Motor neuron (in vitro differentiated cells): ENCODE measurements at regions not wholly inside any gene's neighbourhood (a gene's known extent, or its start where the extent isn't known, plus 50 kb on each side); places are given as distances from the start of the nearest gene placed in this dataset.

ENCODE experiments used
- ATAC-seq, 8 experiments: fragments of 200-7000 bp; cut with Tn5 transposase; replicated peaks in 6 of 8; 2 replicates each; pipeline ENCODE4 v1.8.0; 2021; ENCODE audit warnings: mild to moderate bottlenecking in 8 of 8, moderate library complexity in 8 of 8
- H3K27ac ChIP-seq, 2 donors: fragments of 250-450 bp; sonication (Bioruptor Pico); 2 replicates each; pipeline ENCODE4 v1.9.0; 2021; ENCODE audit warnings: antibody characterized with exemption in 2 of 2, mild to moderate bottlenecking in 2 of 2, moderate library complexity in 1 of 2
- H3K4me1 ChIP-seq, 2 donors: fragments of 250-450 bp; sonication (Bioruptor Pico); replicated peaks in 1 of 2; 2 replicates each; pipeline ENCODE4 v1.6.1; 2021; ENCODE audit warnings: antibody characterized with exemption in 2 of 2, mild to moderate bottlenecking in 2 of 2, moderate library complexity in 1 of 2
- H3K4me3 ChIP-seq, 5 donors: fragments of 250-450 bp; sonication (Bioruptor Pico); 2 replicates each; pipeline ENCODE4 v1.9.0; 2021; ENCODE audit warnings: antibody characterized with exemption in 5 of 5, mild to moderate bottlenecking in 5 of 5, moderate library complexity in 4 of 5
- WGBS, 10 experiments: fragments of 450-650 bp; shearing (Covaris generic); methylation state at CpG; one replicate each; pipeline ENCODE4 v1.0.0; 2022; 5-methylcytosine and 5-hydroxymethylcytosine counted together
- in situ Hi-C, 9 experiments: fragments of 400-800 bp; cut with MboI; loops; one replicate each; pipeline ENCODE4 v1.15.0; 2021; ENCODE audit warnings: low sequenced_read_pairs in 9 of 9, low pct_unique_long_range_greater_than_20kb in 2 of 9; ENCODE audit not compliant: unreplicated experiment in 9 of 9

DNA sequence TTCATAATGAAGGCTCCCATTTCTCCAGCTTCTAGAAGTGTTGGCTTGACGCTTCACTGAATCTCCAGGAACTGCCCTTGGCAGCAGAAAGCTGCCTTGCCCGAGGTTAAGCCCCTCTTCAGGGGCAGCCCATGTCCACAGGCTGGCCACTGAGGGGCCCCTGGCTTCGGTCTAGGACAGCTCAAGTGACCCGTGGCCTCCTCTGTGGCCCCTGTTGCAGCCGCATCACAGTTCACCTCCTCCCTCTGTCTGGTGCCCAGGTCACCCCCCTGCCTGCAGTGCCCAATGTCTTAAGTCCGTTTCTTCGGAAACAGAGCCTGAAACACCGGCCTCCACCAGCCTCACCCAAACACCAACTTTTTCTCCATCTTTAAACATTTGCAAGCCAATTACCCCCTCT, 279.2 kb upstream of the MKI67 start:
- H3K4me1 ChIP-seq = no peaks in the 10 kb centered on the region
- in situ Hi-C loops = no loop called here
- H3K27ac ChIP-seq = no peak overlapping the region
- ATAC-seq = no peak
- 29 to 100% (median 63%) methylated on average over 1 to 7 of the region's 8 CpGs; no CpG with 5 or more reads in 4 of the 10 experiments for WGBS, 10 experiments
- H3K4me3 ChIP-seq = no peak overlapping the region

DNA sequence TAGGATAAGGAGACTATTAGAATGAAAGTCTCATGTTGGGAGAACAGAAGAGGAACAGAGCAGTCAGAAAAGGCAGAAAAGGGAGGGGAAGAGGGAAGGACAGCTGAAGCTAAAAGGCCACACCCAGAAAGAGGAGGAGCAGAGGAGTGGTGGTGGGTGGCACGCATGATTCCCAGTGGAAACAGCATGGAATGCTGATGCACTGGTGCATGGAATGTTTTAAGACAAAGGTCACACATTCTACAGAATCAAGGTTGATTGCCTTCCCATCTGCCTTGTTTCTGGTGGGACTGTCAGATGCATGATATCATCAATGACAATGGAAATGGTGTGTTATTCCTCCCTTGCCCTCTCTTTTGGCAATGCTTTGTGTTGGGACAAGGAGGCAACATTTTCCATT, 285.4 kb upstream of the MKI67 start:
- Histone ChIP-seq H3K4me1 (no peaks in the 10 kb centered on the region), H3K4me3 (no peak overlapping the region), H3K27ac (no peak overlapping the region)
- 0 to 100% (median 46%) methylated on average over 1 of the region's 1 CpG; no CpG with 5 or more reads in 6 of the 10 experiments for WGBS, 10 experiments
- no peak for ATAC-seq
- in situ Hi-C loops = no loop called here

DNA sequence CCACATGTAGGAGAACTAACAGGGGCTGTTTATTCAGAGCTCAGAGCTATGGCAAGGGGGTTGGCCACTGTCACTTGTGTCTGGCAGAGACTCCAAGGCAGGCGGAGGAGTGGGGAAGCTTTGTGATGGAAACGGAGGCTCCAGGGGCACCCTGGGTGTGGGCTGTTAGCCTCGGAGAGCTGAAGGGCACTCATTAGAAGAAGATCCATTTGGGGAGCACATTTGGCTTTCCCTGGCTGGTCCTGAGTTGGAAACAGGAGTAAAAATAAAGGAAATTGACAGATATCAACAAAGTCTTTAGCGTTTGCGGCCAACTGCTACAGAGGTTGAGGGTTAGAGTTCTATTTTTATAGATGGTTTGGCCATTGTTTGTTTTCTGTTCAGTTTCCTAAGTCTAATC, 288.3 kb upstream of the MKI67 start:
- in situ Hi-C loops = no loop called here
- Histone ChIP-seq H3K27ac (no peak overlapping the region), H3K4me3 (no peak overlapping the region), H3K4me1 (peaks cover 0 to 11% of the 10 kb centered on the region in 2 donors)
- ATAC-seq = no peak
- 20 to 71% (median 50%) methylated on average over 1 to 5 of the region's 5 CpGs; no CpG with 5 or more reads in 3 of the 10 experiments for WGBS, 10 experiments

DNA sequence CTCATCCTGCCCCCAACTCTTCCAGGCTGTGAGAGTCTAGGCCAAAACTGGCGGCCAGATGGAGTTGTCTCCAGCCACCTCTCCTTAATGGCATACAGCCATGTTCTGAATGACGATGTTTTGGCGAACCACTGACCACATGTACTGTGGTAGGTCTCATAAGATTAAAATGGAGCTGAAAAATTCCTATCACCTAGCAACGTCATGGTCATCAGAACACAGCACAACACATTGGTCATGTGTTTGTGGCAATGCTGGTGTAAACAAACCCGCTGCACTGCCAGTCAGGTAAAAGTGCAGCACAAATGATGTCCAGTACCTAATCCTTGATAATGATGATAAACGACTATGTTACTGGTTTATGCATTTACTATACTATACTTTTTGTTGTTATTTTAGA, 290.0 kb upstream of the MKI67 start:
- WGBS, 10 experiments = 14 to 100% (median 83%) methylated on average over 1 to 6 of the region's 6 CpGs; no CpG with 5 or more reads in 3 of the 10 experiments
- ATAC-seq = no peak
- in situ Hi-C loops = no loop called here
- H3K4me3 ChIP-seq = no peak overlapping the region
- no peak overlapping the region for H3K27ac ChIP-seq
- peaks cover 0 to 11% of the 10 kb centered on the region in 2 donors for H3K4me1 ChIP-seq

DNA sequence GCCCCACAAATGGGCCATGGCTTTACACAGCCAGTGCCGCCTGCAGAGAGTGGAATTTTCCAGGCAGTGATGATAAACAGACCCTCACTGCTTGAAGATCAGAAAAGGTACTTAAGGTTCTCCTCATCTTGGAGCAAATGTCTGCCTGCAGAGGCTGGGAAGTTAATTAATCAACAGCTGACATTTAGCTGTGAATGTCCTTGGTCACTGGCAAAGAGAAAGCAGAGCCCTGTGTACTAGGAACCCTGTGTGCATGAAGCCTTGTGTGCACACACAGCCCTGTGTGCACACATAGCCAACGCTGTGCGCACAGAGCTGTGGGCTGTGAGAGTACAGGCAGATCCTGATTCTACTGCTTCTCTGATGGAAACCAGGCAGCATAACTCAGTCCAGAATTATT, 291.6 kb upstream of the MKI67 start:
- 38 to 100% (median 94%) methylated on average over 1 to 3 of the region's 3 CpGs; no CpG with 5 or more reads in 5 of the 10 experiments for WGBS, 10 experiments
- Histone ChIP-seq H3K4me3 (no peak overlapping the region), H3K27ac (peak overlapping the region in 1 of 2 donors; percentile 24), H3K4me1 (peaks cover 0 to 11% of the 10 kb centered on the region in 2 donors)
- in situ Hi-C loops = no loop called here
- ATAC-seq = peak in 3 of 8 experiments; percentile 22 to 61 (median 51)

DNA sequence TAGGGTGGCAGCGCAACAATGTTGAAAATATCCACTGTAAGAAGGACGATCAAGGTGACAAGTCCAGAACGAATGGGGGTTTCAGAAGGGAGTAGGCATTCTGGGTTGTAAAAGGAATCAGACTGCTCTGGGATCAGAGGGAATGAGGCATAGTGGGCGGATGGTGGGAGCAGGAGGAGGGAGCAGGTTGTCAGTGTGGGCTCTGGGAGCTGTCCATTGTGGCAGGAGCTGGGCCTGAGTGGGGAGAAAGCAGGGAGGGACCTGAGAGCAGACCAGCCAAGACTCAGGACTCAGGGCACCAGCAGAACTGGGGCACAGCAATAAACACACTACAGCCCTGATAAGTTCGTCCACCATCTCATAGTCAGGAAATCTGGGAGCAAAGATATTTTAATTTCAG, 292.6 kb upstream of the MKI67 start:
- ATAC-seq = no peak
- no peak overlapping the region for H3K27ac ChIP-seq
- H3K4me1 ChIP-seq = peaks cover 0 to 11% of the 10 kb centered on the region in 2 donors
- in situ Hi-C loops = no loop called here
- 17 to 79% (median 60%) methylated on average over 1 to 5 of the region's 5 CpGs; no CpG with 5 or more reads in 2 of the 10 experiments for WGBS, 10 experiments
- no peak overlapping the region for H3K4me3 ChIP-seq

DNA sequence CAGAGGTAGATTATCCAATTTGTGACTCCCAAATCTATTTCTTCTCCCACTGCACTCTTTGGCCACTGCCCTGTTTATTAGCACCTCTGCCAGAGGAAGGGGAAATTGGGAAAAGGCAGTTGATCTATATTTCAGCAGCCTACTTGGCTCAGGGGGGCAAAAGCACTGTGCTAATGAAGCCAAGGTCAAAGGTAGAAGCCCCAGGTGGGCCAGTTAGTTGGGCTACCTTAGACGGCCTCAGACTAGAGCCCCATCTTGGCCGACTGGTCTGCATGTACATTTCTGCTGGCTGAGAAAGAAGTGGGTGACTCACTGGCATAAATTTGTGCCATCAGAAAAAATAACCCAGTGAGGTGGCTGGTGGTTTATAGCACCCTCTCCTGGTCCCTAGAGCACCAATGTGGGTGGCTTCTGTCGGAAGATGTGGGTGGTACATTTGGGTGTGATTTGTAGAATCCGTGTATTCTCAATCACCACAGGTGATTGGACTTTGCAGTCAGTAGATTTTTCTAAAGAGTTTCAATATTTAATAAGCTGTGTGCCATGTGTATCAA, 293.3 kb upstream of the MKI67 start:
- Histone ChIP-seq H3K4me3 (no peak overlapping the region), H3K4me1 (peaks cover 0 to 11% of the 10 kb centered on the region in 2 donors), H3K27ac (no peak overlapping the region)
- no peak for ATAC-seq
- in situ Hi-C loops = no loop called here
- 0 to 100% (median 63%) methylated on average over 1 to 2 of the region's 4 CpGs; no CpG with 5 or more reads in 3 of the 10 experiments for WGBS, 10 experiments

DNA sequence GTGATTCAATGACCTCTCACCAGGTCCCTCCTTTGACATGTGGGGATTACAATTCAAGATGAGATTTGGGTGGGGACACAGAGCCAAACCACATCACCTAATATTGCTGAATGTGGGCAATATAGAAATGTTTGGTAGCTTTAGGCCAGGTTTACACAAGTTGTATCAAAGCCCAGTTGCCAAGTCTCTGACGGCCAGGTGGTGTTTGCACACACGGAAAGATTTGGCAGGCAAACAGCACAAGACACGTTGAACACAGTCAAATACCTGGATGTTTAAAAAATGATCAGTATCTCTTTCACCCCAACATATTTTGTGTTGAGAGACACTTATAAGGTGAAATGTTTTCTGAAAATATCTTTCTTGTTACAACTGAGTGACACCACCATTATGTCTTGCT, 294.4 kb upstream of the MKI67 start:
- in situ Hi-C loops = no loop called here
- no peak for ATAC-seq
- H3K27ac ChIP-seq = no peak overlapping the region
- peaks cover 0 to 11% of the 10 kb centered on the region in 2 donors for H3K4me1 ChIP-seq
- H3K4me3 ChIP-seq = no peak overlapping the region
- 14 to 81% (median 73%) methylated on average over 1 to 3 of the region's 3 CpGs; no CpG with 5 or more reads in 5 of the 10 experiments for WGBS, 10 experiments

DNA sequence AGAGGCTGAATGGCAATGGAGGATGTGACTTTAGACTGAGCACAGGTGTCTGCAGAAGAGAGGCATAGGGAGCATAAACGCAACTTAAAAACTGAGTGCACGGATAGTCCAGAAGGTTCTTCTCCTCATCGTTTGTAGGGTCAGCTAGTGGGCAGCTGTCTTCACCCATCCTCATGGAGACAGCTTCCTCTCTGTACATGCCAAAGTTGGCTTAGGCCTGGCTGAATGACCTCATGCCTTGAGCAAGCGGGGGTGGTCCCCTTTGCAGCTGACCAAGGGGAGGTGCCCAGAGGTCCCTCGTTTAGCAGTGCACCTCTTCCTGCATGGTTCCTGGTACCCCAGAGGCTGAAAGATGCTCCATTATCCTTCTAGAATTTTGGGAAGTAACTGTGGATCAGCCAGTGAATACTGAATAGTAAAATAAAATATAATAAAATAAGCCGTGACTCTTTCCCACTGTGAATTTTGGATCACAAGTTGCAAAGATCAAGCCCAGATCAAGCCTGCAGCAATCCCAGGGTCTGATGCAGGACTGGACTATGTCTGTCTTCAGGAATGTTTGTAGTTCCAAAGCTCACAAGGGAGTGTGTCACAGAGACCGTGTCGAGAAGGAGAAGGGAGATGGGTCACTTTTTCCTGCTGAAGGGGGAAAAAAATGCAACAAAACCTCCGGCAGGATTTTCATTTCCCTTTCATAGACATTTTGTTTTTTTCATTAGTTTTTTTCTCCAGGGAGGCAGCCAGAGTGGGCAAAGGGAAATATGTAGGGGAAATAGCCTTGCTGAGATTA, 295.3 kb upstream of the MKI67 start:
- Histone ChIP-seq H3K27ac (no peak overlapping the region), H3K4me1 (peaks cover 0 to 11% of the 10 kb centered on the region in 2 donors), H3K4me3 (no peak overlapping the region)
- WGBS, 10 experiments = 0 to 85% (median 66%) methylated on average over 1 to 9 of the region's 9 CpGs
- ATAC-seq = no peak
- in situ Hi-C loops = no loop called here

DNA sequence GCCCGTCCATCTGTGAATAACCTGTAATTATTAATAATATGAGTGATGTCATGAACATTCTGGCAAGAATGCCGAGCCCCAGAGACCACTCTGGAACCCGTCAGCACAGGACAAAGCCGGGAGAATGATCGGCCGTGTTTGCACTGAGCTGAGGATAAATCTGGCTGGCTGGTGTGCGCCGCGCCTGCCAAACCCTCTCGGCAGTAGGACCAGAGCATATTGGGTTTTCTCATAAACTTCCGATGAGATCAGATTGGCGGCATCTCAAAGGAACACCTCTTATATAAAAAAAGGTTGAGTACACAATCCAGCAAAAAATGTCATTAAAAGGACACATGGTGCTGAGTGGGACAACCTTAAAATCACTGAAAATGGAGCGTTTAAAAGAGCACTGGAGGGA, 296.0 kb upstream of the MKI67 start:
- 0 to 94% (median 85%) methylated on average over 1 to 13 of the region's 13 CpGs for WGBS, 10 experiments
- Histone ChIP-seq H3K27ac (no peak overlapping the region), H3K4me3 (no peak overlapping the region), H3K4me1 (peaks cover 0 to 11% of the 10 kb centered on the region in 2 donors)
- no peak for ATAC-seq
- in situ Hi-C loops = no loop called here

DNA sequence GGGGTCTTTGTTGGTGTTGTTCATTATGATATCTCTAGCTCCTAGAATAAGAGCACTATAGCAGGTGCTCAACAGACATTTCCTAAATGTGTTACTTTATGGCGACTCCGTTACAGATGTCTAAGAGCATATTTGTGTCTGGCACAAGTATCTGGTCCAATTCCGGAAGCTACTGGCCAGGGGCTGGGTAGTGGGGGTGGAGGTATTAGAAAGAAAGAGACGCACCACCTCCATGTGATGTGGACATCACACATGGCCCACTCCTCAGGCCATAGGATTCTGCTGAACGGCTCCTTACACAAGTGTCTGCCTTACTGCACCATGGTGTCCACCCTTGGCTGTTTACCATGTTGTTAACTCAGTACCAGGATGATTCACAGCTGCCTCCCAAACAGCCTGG, 296.8 kb upstream of the MKI67 start:
- H3K4me1 ChIP-seq = peaks cover 0 to 6% of the 10 kb centered on the region in 2 donors
- in situ Hi-C loops = no loop called here

DNA sequence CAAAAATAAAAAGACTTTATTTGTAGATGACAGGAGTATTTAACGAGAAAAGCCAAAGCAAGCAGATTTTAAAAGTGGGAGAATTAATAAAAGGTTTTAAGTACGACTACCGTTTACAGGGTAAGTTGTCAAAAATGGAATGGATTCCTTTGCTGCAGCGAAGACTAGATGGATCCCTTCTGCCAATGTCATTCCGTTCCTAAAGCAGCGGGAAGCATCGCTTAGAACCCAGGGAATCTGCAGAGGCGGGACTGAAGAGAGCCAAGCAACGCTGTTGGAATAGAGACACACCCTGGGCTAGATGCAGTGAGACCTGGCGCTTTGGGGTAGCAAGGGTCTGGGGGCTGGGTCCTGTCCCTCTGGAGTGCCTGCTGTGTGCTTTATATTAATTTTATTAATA, 303.1 kb upstream of the MKI67 start:
- ATAC-seq = no peak
- in situ Hi-C loops = no loop called here
- WGBS, 10 experiments = 16 to 100% (median 81%) methylated on average over 1 to 10 of the region's 10 CpGs; no CpG with 5 or more reads in 1 of the 10 experiments

More for the DNA sequence above, 296.8 kb upstream of the MKI67 start:
- no peak overlapping the region for H3K4me3 ChIP-seq
- no peak for ATAC-seq
- 19 to 100% (median 85%) methylated on average over 1 to 5 of the region's 5 CpGs; no CpG with 5 or more reads in 5 of the 10 experiments for WGBS, 10 experiments
- no peak overlapping the region for H3K27ac ChIP-seq

DNA sequence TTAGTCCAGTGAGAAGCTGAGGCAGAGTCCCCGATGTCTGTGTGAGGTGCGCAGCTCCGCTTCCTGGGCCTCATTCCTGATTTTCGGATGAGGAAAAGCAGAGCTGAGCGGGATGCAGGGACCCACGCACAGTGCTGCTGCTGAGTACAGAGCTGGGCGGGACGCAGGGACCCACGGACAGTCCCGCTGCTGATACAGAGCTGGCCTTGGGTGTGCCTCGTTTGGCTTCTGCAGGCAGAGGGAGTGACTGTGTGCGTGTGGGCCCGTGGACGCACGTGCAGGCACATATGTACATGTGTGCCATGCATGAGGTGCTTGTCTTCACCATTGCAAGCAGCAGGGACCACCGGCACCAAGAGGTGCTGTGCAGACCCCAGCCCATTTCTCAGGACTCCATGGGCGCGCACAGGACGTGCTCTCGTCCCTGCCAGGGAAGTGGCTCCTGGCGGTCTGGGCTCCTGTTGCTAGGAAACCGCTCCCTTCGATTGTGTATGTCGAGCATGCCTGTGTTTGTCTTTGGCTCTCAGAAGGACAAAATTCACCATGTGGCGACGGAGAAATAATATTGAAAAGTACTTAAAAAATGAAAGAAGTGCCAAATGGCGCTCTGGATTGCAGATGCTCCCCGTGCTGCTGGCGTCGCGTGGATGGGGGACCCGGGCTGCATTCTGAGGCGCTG, 303.8 kb upstream of the MKI67 start:
- Histone ChIP-seq H3K4me1 (no peaks in the 10 kb centered on the region), H3K4me3 (no peak overlapping the region), H3K27ac (no peak overlapping the region)
- WGBS, 10 experiments = 2 to 95% (median 54%) methylated on average over 3 to 22 of the region's 33 CpGs; no CpG with 5 or more reads in 4 of the 10 experiments
- peak in 2 of 8 experiments; percentile 22 to 39 for ATAC-seq
- in situ Hi-C loops = no loop called here

More for the DNA sequence above, 303.1 kb upstream of the MKI67 start:
- Histone ChIP-seq H3K4me1 (no peaks in the 10 kb centered on the region), H3K4me3 (no peak overlapping the region), H3K27ac (no peak overlapping the region)
